GM18499 (cell line): ENCODE measurements at regions not wholly inside any gene's neighbourhood (a gene's known extent, or its start where the extent isn't known, plus 50 kb on each side); places are given as distances from the start of the nearest gene placed in this dataset.
A peak's percentile ranks its signal among the peaks of the same experiment; 100 is the strongest.
"Not testable (repeated sequence)": the region's sequence is repeated elsewhere in the genome, so short reads cannot be mapped to it uniquely, and the experiment has no call there.

Source experiments
- ATAC-seq: cut with Tn5 transposase; IDR thresholded peaks from one replicate; pipeline ENCODE4 v1.9.1; 2021; ENCODE audit warnings: moderate number of reproducible peaks; ENCODE audit not compliant: insufficient read depth, unreplicated experiment

DNA sequence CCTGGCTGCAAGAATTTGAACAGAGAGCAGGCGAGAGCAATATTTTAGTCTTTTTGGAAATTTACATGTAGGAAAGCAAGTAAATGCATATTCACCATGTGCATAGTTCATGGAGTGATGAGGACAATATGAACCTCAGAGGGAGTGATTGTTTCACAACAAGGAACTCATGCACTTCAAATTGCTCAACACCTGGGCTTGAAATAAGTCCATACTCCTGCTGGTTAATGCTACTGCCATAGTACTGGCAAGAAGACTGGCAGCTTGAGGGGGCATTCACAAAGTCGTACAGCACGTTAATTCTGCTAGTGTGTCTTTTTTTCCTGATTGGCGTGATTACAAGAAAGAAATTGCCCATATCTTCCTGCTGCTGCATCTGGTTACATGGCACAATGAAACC, 267.6 kb downstream of the PCDH17 start:
- ATAC-seq: no peak

DNA sequence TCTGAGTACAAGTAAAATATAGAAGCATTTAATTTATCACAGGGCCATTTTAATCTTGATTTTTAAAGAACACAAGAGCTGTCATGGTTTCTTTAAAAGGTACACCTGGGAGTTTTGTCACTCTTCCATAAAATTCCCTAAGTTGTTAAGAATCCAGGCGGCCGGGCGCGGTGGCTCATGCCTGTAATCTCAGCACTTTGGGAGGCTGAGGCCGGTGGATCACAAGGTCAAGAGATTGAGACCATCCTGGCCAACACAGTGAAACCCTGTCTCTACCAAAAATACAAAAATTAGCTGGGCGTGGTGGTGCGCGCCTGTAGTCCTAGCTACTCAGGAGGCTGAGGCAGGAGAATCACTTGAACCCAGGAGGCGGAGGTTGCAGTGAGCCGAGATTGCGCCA, 278.3 kb downstream of the PCDH17 start:
- not testable (repeated sequence) for ATAC-seq

GRCh38 chr13:57918086-57918485, 286.5 kb downstream of the PCDH17 start:
- no peak for ATAC-seq

GRCh38 chr13:57918913-57919312, 287.4 kb downstream of the PCDH17 start:
- no peak for ATAC-seq

- no peak for ATAC-seq
These were observed 293.7 kb downstream of the PCDH17 start for GRCh38 chr13:57925250-57925649.

DNA sequence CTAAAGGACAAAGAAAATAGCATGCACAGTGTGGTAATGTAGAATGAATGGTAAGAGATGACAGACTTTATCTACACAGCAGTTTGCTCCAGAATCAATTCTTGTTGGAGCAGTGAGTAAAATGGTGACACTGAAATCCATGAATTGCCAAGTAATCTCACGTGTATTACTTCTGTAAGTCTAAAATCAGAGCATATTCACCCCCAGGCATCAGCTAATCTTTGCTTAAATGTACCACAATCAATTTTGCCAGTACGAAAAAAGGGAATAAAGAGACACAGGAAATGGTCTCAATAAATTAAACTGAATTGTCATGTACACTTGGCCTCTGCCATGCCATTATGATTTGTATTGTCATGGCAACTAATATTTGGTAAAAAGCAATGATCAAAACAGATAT, 294.2 kb downstream of the PCDH17 start:
- ATAC-seq: no peak

GRCh38 chr13:57932061-57932460, 300.5 kb downstream of the PCDH17 start:
- no peak for ATAC-seq

GRCh38 chr13:57933606-57934005, 302.1 kb downstream of the PCDH17 start:
- ATAC-seq: no peak

- no peak for ATAC-seq
These were observed 304.4 kb downstream of the PCDH17 start for GRCh38 chr13:57935965-57936364.

- ATAC-seq: peak; percentile 99
These were observed 314.8 kb downstream of the PCDH17 start for GRCh38 chr13:57946361-57946760.

DNA sequence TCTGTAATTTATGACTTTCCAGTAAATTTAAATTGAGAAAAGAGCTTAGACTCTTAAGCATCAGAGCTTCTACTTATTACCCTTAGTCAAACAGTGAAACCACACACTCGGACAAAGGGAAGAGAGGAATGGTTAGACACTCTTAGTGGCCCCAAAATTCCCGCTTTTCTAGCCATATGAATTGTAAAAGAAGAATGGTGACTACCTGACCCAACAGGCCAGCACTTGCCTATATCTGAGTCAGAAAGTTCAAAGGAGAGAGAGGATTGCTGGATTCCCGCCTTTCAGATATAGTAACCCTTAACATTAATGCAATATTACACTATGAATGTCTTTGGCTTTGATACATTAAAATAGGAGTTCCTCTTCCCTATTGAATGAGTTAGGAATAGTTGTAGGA, 317.3 kb downstream of the PCDH17 start:
- ATAC-seq: no peak

GRCh38 chr13:57969951-57970350, 338.4 kb downstream of the PCDH17 start:
- ATAC-seq: no peak

DNA sequence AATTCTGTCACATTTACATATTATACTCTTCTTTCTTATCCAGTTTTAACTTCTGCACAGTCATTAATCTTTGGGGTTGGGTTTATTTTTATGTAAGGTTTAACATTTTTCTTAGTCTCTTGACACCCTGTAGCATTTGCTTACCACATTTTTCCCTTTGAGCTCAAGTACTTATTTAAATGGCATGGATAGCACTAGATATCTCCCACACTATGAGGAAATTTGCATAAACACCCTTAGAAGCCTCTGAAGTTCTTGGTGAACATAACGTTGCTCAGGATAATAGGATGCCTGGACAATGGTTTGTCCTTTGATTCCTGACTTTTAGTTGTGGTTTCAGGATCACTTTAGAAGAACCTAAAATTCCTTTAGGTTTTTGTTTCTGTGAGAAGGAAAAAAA, 338.9 kb downstream of the PCDH17 start:
- no peak for ATAC-seq

DNA sequence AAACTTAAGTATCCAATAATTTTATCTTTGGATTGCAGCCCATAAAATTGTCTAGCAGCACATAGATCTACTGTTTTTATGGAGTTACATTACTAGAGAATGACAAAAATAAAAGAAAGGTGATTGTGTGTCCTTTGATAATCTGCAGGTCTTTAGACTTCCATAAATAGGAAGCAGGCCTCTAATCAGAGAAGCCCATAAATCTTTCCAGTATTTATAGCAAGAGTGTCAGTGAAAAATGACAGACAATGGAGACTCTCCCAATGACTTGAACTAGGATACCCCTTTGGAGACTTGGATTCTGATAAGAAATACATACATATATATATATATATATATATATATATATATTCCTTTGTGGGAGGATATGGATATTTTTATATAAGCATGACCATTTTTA, 351.2 kb downstream of the PCDH17 start:
- no peak for ATAC-seq

GRCh38 chr13:57988276-57988675, 356.7 kb downstream of the PCDH17 start:
- ATAC-seq: no peak

GRCh38 chr13:57991041-57991440, 359.5 kb downstream of the PCDH17 start:
- ATAC-seq: no peak

DNA sequence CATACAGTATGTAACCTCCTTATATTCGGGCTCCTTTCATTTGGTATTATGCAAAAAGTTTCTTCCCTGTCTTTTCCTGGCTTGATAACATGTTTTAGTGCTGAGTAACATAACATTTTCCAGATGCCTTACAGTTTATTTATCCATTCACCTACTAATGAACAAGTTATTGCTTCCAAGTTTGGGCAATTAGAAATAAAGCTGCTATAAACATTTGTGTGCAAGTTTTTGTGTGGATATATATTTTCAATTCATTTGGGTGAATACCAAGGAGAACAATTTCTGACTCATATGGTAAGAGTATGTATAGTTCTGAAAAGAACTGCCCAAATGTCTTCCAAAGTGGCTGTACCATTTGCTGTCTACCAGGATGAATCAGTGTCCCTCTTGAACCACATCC, 360.9 kb downstream of the PCDH17 start:
- no peak for ATAC-seq

- no peak for ATAC-seq
These were observed 365.2 kb downstream of the PCDH17 start for GRCh38 chr13:57996717-57997116.

- ATAC-seq: no peak
These were observed 373.2 kb downstream of the PCDH17 start for GRCh38 chr13:58004751-58005150.

GRCh38 chr13:58018020-58018419, 386.5 kb downstream of the PCDH17 start:
- ATAC-seq: no peak

DNA sequence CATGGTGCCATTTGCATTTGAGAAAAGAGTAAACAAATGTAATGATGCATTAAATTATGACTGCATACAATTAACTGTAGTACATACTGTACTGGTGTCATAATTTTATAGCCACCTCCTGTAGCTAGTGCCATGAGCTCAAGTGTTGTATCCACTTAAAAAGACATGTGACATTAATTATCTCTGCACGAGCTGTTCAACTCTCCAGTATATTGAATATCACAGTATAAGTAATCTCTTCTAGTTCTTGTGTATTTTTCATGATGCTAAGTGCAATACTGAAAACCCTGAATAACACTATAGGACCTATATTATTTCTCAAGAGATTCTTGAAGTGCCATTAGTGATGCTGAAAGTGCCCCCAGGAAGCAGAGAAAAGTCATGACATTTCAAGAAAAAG, 387.3 kb downstream of the PCDH17 start:
- no peak for ATAC-seq

DNA sequence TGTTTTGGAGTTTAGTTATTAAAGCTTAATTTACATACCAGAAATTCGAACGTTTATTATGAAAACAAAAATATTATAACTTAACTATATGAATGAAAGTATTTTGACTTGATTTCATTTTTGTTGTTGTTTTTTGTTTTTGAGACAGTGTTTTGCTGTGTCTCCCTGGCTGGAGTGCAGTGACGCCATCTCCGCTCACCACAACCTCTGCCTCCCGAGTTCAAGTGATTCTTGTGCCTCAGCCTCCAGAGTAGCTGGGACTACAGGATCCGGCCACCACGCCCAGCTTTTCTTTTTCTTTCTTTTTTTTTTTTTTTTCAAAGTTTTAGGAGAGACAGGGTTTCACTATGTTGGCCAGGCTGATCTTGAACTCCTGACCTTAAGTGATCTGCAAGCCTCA, 392.6 kb downstream of the PCDH17 start:
- ATAC-seq: no peak

GRCh38 chr13:58025821-58026220, 394.3 kb downstream of the PCDH17 start:
- ATAC-seq: no peak
